Smooth muscle cell (in vitro differentiated cells): ENCODE measurements at regions not wholly inside any gene's neighbourhood (a gene's known extent, or its start where the extent isn't known, plus 50 kb on each side); places are given as distances from the start of the nearest gene placed in this dataset.

Source experiments
- DNase-seq: peaks from one replicate; lab custom pipeline; 2025; ENCODE audit not compliant: unreplicated experiment; lab: John Stamatoyannopoulos, UW
- H2AFZ ChIP-seq: fragments of 200-600 bp; sonication (generic); 2 replicates; pipeline ENCODE4 v1.6.0; 2016; ENCODE audit warnings: antibody characterized with exemption, low read depth, mild to moderate bottlenecking
- H3F3A ChIP-seq: fragments of 200-600 bp; sonication (generic); 2 replicates; pipeline ENCODE4 v1.6.0; 2017; ENCODE audit warnings: antibody characterized with exemption, low read depth
- H3K27ac ChIP-seq: fragments of 200-600 bp; sonication (generic); 2 replicates; pipeline ENCODE4 v1.5.1; 2016; ENCODE audit warnings: low read depth, mild to moderate bottlenecking
- H3K27me3 ChIP-seq: fragments of 200-600 bp; sonication (generic); 2 replicates; pipeline ENCODE4 v1.6.1; 2016; ENCODE audit warnings: low read depth, mild to moderate bottlenecking
- H3K36me3 ChIP-seq: fragments of 200-600 bp; sonication (generic); 2 replicates; pipeline ENCODE4 v1.5.1; 2016; ENCODE audit warnings: low read depth
- H3K4me1 ChIP-seq: fragments of 200-600 bp; sonication (generic); 2 replicates; pipeline ENCODE4 v1.5.1; 2016; ENCODE audit warnings: low read depth
- H3K4me2 ChIP-seq: fragments of 200-600 bp; sonication (generic); 2 replicates; pipeline ENCODE4 v1.6.0; 2016; ENCODE audit warnings: mild to moderate bottlenecking
- H3K4me3 ChIP-seq: fragments of 200-600 bp; sonication (generic); 2 replicates; pipeline ENCODE4 v1.5.1; 2016; ENCODE audit warnings: mild to moderate bottlenecking
- H3K79me2 ChIP-seq: fragments of 200-600 bp; sonication (generic); 2 replicates; pipeline ENCODE4 v1.6.0; 2016; ENCODE audit warnings: low read depth, mild to moderate bottlenecking
- H3K9ac ChIP-seq: fragments of 200-600 bp; sonication (generic); 2 replicates; pipeline ENCODE4 v1.6.0; 2016; ENCODE audit warnings: low read depth
- H3K9me3 ChIP-seq: fragments of 200-600 bp; sonication (generic); replicated peaks from 2 replicates; pipeline ENCODE4 v1.5.1; 2016; ENCODE audit warnings: low read depth
- H4K20me1 ChIP-seq: fragments of 200-600 bp; sonication (generic); 2 replicates; pipeline ENCODE4 v1.6.0; 2016; ENCODE audit warnings: low read depth
- WGBS: methylation state at CpG from one replicate; pipeline ENCODE4 v1.1.7; 2016; ENCODE audit warnings: low lambda C conversion rate; 5-methylcytosine and 5-hydroxymethylcytosine counted together
- TF ChIP-seq, protein P1 (sequence below): fragments of 200-600 bp; sonication (generic); IDR thresholded peaks from 2 replicates; pipeline ENCODE4 v1.5.1; 2017; ENCODE audit warnings: borderline replicate concordance, mild to moderate bottlenecking, antibody characterized with exemption; ENCODE audit not compliant: insufficient read depth, poor library complexity, severe bottlenecking

DNA sequence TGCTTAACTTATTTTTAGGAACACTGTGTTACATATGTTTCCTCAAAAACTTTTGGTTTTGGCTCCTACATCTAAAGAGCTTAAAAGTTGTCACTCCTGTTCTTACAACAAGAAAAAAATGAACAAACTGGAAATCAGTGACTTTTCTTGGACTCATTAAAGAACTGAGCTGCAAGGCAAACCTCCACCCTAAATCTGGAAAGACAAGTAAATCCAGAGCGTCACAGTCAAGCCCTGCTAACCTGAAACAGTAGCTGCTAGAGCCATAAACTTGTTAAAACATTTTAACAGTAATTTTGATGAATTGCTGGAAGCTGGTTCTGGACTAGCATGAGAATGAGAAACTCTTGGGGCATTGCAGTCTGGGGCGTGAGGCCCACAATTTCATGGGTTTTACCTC, 350.5 kb upstream of the COL8A1 start:
- TF ChIP-seq, protein P1, sequence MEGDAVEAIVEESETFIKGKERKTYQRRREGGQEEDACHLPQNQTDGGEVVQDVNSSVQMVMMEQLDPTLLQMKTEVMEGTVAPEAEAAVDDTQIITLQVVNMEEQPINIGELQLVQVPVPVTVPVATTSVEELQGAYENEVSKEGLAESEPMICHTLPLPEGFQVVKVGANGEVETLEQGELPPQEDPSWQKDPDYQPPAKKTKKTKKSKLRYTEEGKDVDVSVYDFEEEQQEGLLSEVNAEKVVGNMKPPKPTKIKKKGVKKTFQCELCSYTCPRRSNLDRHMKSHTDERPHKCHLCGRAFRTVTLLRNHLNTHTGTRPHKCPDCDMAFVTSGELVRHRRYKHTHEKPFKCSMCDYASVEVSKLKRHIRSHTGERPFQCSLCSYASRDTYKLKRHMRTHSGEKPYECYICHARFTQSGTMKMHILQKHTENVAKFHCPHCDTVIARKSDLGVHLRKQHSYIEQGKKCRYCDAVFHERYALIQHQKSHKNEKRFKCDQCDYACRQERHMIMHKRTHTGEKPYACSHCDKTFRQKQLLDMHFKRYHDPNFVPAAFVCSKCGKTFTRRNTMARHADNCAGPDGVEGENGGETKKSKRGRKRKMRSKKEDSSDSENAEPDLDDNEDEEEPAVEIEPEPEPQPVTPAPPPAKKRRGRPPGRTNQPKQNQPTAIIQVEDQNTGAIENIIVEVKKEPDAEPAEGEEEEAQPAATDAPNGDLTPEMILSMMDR, result no peak
- DNase-seq, result no peak
- H3K4me3 ChIP-seq, result no peak overlapping the region
- H4K20me1 ChIP-seq, result no peaks in the 10 kb centered on the region
- H3K79me2 ChIP-seq, result no peaks in the 10 kb centered on the region
- H3K27me3 ChIP-seq, result no peaks in the 10 kb centered on the region
- H2AFZ ChIP-seq, result no peak overlapping the region
- whole genome bisulfite sequencing, result 30% methylated on average over 2 of the region's 2 CpGs
- no peak overlapping the region for H3K9ac ChIP-seq
- H3F3A ChIP-seq, result no peaks in the 10 kb centered on the region
- no peaks in the 10 kb centered on the region for H3K36me3 ChIP-seq
- H3K27ac ChIP-seq, result no peak overlapping the region
- H3K4me1 ChIP-seq, result no peaks in the 10 kb centered on the region
- no peak overlapping the region for H3K4me2 ChIP-seq
- no peaks in the 10 kb centered on the region for H3K9me3 ChIP-seq

DNA sequence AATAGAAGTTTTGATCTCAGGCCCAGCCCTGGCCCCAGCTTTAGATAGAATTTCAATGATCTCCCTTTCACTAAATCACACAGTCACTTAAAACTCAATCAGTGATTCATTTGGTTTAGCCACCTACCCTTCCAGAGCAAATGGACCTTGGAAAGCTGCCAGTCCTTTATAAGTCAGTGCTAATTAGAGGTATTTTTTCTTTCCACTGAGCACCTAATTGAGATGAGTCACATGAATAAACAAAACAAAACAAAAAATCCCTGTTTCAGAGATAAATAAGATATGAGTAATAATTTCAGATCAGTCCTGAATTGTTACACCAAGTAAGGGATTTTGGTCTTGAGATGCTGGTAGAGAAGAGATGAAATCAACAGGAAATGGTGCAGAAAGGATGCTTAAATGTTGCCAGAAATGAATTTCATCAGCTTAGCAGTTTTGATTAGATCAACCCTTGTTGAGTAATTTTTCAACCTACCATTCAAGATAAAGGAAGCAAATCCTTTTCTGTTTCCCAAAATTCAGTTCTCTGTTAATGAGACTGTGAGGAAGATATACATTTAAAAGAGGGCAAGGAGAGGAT, 352.0 kb upstream of the COL8A1 start:
- Histone ChIP-seq H3K79me2 (no peaks in the 10 kb centered on the region), H3K9ac (no peak overlapping the region), H3K4me1 (no peaks in the 10 kb centered on the region), H3K9me3 (no peaks in the 10 kb centered on the region), H3K4me2 (no peak overlapping the region), H2AFZ (no peak overlapping the region), H3K36me3 (no peaks in the 10 kb centered on the region), H3K27me3 (no peaks in the 10 kb centered on the region), H3F3A (no peaks in the 10 kb centered on the region), H3K4me3 (no peak overlapping the region), H3K27ac (no peak overlapping the region), H4K20me1 (no peaks in the 10 kb centered on the region)
- DNase-seq, result no peak
- TF ChIP-seq, protein P1, result no peak

DNA sequence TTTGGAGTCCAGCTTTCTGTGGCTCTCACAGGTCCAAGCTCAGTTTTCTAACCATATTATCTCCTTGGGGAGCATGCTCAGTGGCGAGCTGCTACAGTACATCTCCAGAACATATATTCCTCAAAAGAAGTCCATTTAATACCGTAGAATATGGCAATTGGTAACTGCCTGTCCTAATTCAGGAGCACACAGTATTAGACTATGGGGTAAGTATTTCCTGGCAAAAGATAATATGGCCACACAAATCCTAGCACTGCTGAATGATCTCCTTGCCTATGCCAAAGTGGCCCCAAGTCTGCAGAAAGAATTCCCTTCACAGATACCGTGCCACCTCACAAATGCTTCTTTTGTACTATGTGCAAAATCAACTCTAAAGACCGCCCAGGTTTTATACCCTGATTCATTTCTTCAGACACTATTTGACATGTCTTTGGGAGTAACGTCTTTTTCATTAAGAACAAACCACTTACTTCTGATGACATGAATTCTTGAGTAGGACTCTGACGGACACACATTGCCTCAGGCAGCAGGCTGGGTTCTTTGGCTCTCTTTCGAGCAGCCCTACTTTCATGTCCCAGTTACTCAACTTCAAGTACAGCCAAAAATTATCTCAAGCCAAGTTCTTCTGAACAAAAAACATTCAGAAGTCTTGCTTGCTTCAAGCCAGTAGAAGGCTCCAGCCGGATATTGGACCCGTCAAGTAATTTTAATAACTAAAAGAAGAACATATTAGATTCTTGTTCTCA, 368.3 kb upstream of the DCBLD2 start:
- no peaks in the 10 kb centered on the region for H3K79me2 ChIP-seq
- H3F3A ChIP-seq, result no peaks in the 10 kb centered on the region
- no peaks in the 10 kb centered on the region for H3K9me3 ChIP-seq
- no peaks in the 10 kb centered on the region for H3K36me3 ChIP-seq
- WGBS, result 72% methylated on average over 9 of the region's 9 CpGs
- H3K27me3 ChIP-seq, result no peaks in the 10 kb centered on the region
- no peaks in the 10 kb centered on the region for H3K4me1 ChIP-seq
- TF ChIP-seq, protein P1, result no peak
- H3K9ac ChIP-seq, result no peak overlapping the region
- no peaks in the 10 kb centered on the region for H4K20me1 ChIP-seq
- DNase-seq, result no peak
- no peak overlapping the region for H3K4me2 ChIP-seq
- no peak overlapping the region for H2AFZ ChIP-seq
- H3K27ac ChIP-seq, result no peak overlapping the region
- no peak overlapping the region for H3K4me3 ChIP-seq

DNA sequence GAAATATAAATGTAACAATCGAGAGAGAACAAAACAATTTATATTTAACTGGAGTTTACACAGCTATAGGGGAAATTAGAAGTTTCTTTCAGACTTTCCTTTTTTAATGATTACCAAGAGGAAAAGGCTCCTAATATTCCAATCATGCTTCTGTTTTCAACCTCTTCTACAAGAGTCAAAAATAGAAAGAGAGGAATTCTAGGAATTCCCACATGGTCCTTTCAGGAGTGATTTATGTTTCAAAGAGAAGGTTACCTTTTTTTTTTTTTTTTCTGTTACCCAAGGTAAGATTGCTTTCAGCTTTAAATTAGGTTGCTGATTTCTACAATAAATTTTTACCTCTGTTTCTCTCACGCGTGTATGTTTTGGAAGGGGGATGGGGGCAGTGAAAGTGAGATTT, 355.3 kb upstream of the DCBLD2 start:
- no peaks in the 10 kb centered on the region for H4K20me1 ChIP-seq
- no peak for DNase-seq
- TF ChIP-seq, protein P1, result no peak
- no peak overlapping the region for H3K4me2 ChIP-seq
- H3K79me2 ChIP-seq, result no peaks in the 10 kb centered on the region
- H3F3A ChIP-seq, result no peaks in the 10 kb centered on the region
- 84% methylated on average over 3 of the region's 3 CpGs for WGBS
- no peaks in the 10 kb centered on the region for H3K36me3 ChIP-seq
- H3K9me3 ChIP-seq, result no peaks in the 10 kb centered on the region
- H2AFZ ChIP-seq, result no peak overlapping the region
- H3K9ac ChIP-seq, result no peak overlapping the region
- H3K4me3 ChIP-seq, result no peak overlapping the region
- no peak overlapping the region for H3K27ac ChIP-seq
- no peaks in the 10 kb centered on the region for H3K27me3 ChIP-seq
- H3K4me1 ChIP-seq, result no peaks in the 10 kb centered on the region
